Parathyroid adenoma (tissue), 2 donors: ENCODE measurements at regions not wholly inside any gene's neighbourhood (a gene's known extent, or its start where the extent isn't known, plus 50 kb on each side); places are given as distances from the start of the nearest gene placed in this dataset.

Source experiments
- H2AFZ ChIP-seq: fragments of 300-600 bp; sonication (generic); one replicate; pipeline ENCODE4 v1.7.0; 2017; ENCODE audit warnings: antibody characterized with exemption, mild to moderate bottlenecking
- H3K27ac ChIP-seq: fragments of 300-600 bp; sonication (generic); one replicate; pipeline ENCODE4 v1.7.0; 2017
- H3K27me3 ChIP-seq: fragments of 300-600 bp; sonication (generic); one replicate; pipeline ENCODE4 v1.7.0; 2017; ENCODE audit warnings: low read length; ENCODE audit not compliant: control insufficient read depth, insufficient read depth
- H3K36me3 ChIP-seq: fragments of 300-600 bp; sonication (generic); one replicate; pipeline ENCODE4 v1.7.0; 2017; ENCODE audit warnings: low read length; ENCODE audit not compliant: control insufficient read depth, insufficient read depth
- H3K4me1 ChIP-seq: fragments of 300-600 bp; sonication (generic); one replicate; pipeline ENCODE4 v1.7.0; 2017; ENCODE audit warnings: control low read depth
- H3K4me2 ChIP-seq: fragments of 300-600 bp; sonication (generic); one replicate; pipeline ENCODE4 v1.7.0; 2017; ENCODE audit warnings: low read length
- H3K4me3 ChIP-seq: fragments of 300-600 bp; sonication (generic); one replicate; pipeline ENCODE4 v1.7.0; 2017; ENCODE audit warnings: low read depth, low read length
- H3K79me2 ChIP-seq: fragments of 300-600 bp; sonication (generic); one replicate; pipeline ENCODE4 v1.7.0; 2017; ENCODE audit warnings: control low read depth
- H3K9ac ChIP-seq: fragments of 300-600 bp; sonication (generic); one replicate; pipeline ENCODE4 v1.7.0; 2017; ENCODE audit warnings: mild to moderate bottlenecking
- H3K9me3 ChIP-seq: fragments of 300-600 bp; sonication (generic); one replicate; pipeline ENCODE4 v1.7.0; 2017; ENCODE audit warnings: low read length; ENCODE audit not compliant: control insufficient read depth
- CTCF ChIP-seq: fragments of 300-600 bp; sonication (generic); IDR thresholded peaks from one replicate; pipeline ENCODE4 v1.7.0; 2017; ENCODE audit warnings: antibody characterized with exemption, mild to moderate bottlenecking
- donor health status: primary hyperparathyroidism.

DNA sequence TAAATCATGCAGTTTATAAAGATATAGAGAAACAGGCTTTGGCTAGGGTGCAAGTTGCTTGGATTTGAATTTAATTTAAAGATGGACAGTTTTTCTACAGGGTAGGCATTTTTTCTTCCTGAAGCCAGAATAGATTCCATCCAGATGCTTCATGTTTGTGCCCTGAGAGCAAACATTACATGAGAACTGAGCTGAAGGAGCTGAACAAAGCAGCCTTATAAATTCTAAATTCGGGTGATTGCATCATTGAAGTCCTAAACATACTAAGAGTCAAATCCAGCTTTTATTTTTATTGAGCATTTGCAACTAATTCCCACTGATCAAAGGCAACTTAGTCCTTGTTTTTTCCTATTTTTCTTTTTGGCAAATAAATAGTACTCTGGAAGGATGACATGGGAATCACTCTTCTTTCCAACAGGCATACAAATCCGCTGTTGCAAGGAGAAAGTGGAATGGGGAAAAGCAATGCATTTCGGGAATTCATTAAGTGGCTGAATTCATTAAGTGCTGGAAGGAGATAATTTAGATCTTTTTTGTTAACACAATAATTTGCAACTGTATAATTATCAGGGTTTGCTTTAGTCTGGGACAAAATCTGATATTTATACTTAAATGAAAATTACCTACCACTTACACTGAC is 828.0 kb downstream of the SLC4A3 start:
- no peak overlapping the region for H3K4me2 ChIP-seq
- no peak overlapping the region for H3K4me3 ChIP-seq
- no peaks in the 10 kb centered on the region for H3K27me3 ChIP-seq
- no peaks in the 10 kb centered on the region for H3K4me1 ChIP-seq
- TF ChIP-seq CTCF: no peak
- H3K9ac ChIP-seq: no peak overlapping the region
- no peaks in the 10 kb centered on the region for H3K36me3 ChIP-seq
- no peak overlapping the region for H3K27ac ChIP-seq
- H3K9me3 ChIP-seq: no peaks in the 10 kb centered on the region
- no peaks in the 10 kb centered on the region for H3K79me2 ChIP-seq
- no peak overlapping the region for H2AFZ ChIP-seq

DNA sequence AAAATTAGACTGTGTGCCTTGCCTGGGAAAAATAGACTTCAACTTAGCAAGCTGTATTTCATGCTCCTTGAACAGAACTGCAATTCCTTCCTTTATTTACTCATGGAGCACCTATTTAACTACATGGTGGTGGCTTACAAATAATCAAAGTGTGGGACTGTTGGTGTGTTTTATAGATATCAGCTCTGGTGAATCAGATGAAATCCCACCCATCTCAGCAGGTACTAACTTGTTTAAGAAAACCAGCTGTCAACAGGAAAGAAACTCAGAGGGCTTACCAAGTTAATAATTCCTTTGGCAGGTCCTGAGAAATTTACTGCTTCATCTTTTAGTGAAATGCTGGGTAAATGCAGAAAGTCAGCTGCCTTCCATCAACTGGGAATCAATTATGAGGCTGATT is 830.6 kb downstream of the SLC4A3 start:
- H3K9me3 ChIP-seq: no peaks in the 10 kb centered on the region
- H3K36me3 ChIP-seq: no peaks in the 10 kb centered on the region
- no peaks in the 10 kb centered on the region for H3K4me1 ChIP-seq
- H3K27ac ChIP-seq: no peak overlapping the region
- H3K4me3 ChIP-seq: no peak overlapping the region
- no peaks in the 10 kb centered on the region for H3K79me2 ChIP-seq
- no peak overlapping the region for H3K9ac ChIP-seq
- no peak for TF ChIP-seq CTCF
- H3K4me2 ChIP-seq: no peak overlapping the region
- no peaks in the 10 kb centered on the region for H3K27me3 ChIP-seq
- no peak overlapping the region for H2AFZ ChIP-seq

DNA sequence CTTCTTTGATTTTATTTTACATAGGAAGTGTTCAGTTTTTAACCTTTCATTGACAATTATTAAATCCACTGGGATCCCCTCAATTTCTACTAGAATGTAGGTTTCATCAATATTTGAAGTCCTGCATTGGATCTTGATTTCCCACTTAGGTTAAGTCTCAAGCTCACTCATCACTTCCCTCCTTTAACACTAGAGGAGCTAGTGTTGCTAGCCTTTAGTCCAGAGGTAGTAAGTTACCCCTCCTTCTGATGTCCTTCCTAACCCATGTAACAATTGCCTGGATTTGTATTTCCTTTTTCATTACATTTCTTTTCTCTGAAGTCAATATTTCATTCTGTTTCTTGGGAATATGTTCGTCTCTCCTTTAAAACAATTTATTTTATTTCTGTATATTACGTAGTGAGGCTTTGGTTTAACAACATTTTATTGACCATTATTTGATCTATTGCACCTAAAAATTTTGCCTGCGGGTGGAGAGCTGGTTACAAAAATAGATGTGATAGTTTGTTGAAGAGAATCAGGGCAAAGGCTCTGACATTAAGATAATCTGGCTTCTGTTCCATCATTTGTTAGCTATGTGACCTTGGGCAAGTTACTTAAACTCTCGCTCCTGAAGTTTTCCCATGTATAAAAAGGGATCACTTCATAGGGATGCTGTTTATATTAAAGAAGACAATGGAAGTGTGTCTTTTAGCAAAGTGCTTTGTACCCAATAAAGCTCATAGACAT is 833.0 kb downstream of the SLC4A3 start:
- Histone ChIP-seq H3K9me3 (no peaks in the 10 kb centered on the region), H3K4me2 (no peak overlapping the region), H2AFZ (no peak overlapping the region), H3K4me3 (no peak overlapping the region), H3K27me3 (no peaks in the 10 kb centered on the region), H3K79me2 (no peaks in the 10 kb centered on the region), H3K4me1 (no peaks in the 10 kb centered on the region), H3K9ac (no peak overlapping the region), H3K36me3 (no peaks in the 10 kb centered on the region), H3K27ac (no peak overlapping the region)
- TF ChIP-seq CTCF: no peak

- TF ChIP-seq CTCF: no peak
- Histone ChIP-seq H3K4me3 (no peak overlapping the region), H3K9me3 (no peaks in the 10 kb centered on the region), H3K4me1 (no peaks in the 10 kb centered on the region), H2AFZ (no peak overlapping the region), H3K27me3 (no peaks in the 10 kb centered on the region), H3K27ac (no peak overlapping the region), H3K36me3 (no peaks in the 10 kb centered on the region), H3K9ac (no peak overlapping the region), H3K79me2 (no peaks in the 10 kb centered on the region), H3K4me2 (no peak overlapping the region)
Observed at GRCh38 chr2:220463876-220464275, 836.4 kb downstream of the SLC4A3 start.

DNA sequence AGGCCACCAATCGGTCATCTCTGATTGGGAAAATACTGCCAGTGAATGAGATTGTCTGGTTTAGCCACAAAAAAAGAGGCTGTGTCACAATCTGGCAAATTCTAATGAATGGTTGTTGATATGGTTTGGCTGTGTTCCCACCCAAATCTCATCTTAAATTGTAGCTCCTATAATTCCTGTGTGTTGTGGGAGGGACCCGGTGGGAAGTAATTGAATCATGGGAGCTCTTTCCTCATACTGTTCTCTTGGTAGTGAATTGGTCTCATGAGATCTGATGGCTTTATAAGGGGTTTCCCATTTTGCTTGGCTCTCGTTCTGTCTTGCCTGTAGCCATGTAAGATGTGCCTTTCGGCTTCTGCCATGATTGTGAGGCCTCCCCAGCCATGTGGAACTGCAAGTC is 838.3 kb downstream of the SLC4A3 start:
- no peaks in the 10 kb centered on the region for H3K36me3 ChIP-seq
- no peak overlapping the region for H3K9ac ChIP-seq
- H3K4me2 ChIP-seq: no peak overlapping the region
- no peaks in the 10 kb centered on the region for H3K27me3 ChIP-seq
- H3K4me3 ChIP-seq: no peak overlapping the region
- H3K27ac ChIP-seq: no peak overlapping the region
- H2AFZ ChIP-seq: no peak overlapping the region
- no peaks in the 10 kb centered on the region for H3K9me3 ChIP-seq
- no peak for TF ChIP-seq CTCF
- no peaks in the 10 kb centered on the region for H3K4me1 ChIP-seq
- H3K79me2 ChIP-seq: no peaks in the 10 kb centered on the region
